NK-92 treated with Interleukin-12 subunit alpha and Interleukin-12 subunit beta, amount 100 ng/mL, for 24 hours (cell line): ENCODE measurements at regions not wholly inside any gene's neighbourhood (a gene's known extent, or its start where the extent isn't known, plus 50 kb on each side); places are given as distances from the start of the nearest gene placed in this dataset.
"Not testable (repeated sequence)": the region's sequence is repeated elsewhere in the genome, so short reads cannot be mapped to it uniquely, and the experiment has no call there.

ENCODE experiments used
- DNase-seq: peaks from one replicate; lab custom pipeline; 2025; lab: John Stamatoyannopoulos, UW

DNA sequence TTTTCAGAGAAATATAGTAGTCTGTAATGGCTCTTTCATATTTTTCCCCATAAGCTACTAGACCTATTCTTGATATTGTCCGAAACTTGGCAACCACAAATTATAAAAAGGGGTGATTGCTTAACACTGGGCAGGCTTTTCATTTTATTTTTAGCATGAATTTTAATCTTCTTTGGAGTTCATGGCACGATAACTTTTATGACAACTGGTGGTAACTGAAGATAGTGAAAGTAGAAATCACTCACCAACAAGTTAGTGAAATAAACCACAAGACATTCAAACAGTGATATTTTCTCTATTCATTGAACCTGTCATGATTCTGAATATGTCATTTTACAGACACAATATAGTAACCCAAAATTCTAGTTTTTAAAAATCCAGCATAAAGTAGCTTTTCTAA lies 213.9 kb downstream of the PRDM9 start:
- no peak for DNase-seq

DNA sequence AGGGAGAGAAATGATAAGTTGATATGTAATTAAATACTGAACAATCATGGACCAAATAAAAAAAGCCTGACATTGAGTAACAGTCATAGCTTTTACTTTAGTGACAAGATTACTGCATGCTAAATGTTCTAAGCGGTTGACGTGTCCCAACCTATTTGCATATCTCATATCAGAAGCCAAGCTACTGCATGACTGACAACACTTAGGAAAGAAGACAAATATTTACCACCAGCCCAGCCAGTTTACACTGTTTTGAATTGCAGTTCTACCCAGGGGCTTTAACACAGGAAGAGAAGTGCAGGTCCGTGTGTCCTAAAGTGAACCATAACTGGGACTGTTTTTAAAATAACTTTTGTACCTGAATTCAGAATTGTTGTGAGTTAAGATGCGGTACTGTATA lies 219.9 kb downstream of the PRDM9 start:
- no peak for DNase-seq

DNA sequence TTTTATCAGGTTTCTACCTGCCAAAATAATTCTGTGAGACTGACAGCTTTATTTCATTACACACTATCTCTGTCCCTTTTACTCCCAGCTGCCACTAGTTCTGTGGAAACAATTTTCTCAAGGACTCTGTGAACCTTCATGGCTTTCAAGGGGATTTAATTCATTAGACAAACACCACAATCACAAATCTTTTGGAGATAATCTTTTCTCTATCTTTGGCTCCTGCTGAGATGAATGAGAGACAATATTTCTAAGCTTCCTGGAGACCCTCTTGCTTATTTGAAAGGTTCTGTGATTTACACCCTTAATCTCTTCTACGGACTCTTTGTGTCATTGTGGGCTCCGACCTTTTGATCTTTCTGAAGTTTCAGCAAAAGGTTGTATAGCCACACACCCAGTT lies 222.6 kb downstream of the PRDM9 start:
- no peak for DNase-seq

DNA sequence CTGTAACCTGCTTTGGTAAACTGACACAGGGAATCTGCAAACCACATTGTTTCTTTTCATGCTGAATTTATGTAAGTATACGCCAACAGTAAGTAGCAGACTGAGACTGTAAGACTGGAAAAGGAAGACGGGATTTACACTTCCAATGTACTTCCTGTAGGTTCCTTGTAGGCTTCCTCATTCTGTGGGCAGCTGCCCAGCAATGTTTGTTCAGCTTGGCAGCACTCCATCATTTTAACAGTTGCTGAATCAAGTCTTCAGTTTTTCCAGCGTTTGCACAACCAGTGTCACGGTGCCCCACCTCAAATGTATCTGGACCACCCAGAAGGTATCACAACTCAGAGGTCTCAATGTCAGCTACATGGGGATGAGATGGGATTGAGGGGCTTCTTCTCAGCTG lies 232.6 kb downstream of the PRDM9 start:
- no peak for DNase-seq

DNA sequence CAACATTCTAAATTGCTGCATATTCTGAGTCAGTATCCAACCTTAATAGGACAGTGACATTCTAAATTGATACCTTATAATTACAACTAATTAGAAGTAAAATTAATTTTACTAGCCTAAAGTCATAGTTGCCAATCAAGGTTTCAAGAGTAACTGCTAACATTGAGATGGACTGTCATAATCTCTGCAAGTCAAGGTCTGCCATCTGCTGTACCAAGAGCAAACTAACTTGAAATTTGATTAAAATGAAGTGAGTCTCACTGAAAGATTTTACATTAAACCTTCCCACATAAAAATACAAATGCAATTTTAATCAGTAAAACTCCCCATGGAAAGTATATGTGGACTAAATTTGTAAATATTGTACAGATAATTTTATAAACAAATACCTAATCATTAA lies 235.3 kb downstream of the PRDM9 start:
- DNase-seq, result no peak

DNA sequence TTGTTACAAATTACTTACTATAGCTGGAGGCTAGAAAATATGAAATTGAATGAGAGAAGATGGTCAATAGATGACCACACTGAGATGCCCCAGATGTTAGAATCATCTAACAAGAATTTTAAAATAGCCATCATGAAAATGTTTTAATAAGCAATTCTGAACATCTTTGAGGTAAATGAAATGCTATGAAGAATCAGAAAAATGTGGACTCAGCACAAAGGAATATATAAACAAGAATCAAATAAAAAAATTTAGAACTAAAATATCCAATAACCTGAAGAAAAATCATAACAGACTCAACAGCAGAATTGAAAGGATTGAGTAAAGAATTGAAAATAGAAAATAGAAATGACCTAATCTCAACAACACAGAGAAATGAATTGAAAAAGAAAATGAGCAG lies 248.5 kb downstream of the PRDM9 start:
- no peak for DNase-seq

DNA sequence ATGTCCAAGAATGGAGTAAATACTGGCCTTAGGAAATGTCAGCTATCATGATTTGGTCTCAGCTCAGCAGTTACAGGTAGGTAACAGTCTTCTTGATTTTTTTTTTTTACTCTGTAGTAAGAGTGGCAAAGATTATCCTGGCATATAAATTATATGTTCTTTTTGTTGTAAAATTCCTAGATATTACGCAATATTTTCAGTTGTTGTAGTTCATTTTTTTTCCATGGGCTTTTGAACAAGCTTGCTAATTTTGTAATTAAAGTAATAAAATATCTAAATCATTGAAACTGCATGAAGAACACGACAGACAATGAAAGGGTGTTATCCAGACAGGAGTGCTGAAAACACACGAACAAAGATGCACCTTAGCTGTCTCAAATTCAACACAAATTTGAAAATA lies 249.4 kb downstream of the PRDM9 start:
- no peak for DNase-seq

DNA sequence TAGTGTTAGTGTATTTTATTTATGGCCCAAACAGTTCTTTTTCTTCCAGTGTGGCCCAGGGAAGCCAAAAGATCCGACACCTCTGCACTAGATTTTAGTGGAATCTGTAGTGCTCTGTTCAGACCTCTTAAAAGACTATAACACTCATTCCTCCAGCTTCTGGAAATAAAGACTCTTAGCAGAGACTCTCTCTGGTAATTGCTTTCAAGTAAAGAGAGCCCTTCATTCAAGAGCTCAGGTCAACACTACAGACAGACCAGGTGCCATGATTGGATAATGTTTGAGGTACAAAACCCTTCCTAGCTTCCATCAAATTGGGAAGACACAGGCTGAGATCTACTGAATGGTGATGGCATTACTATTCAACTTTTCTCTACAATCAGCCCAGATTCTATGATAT lies 255.8 kb downstream of the PRDM9 start:
- no peak for DNase-seq

DNA sequence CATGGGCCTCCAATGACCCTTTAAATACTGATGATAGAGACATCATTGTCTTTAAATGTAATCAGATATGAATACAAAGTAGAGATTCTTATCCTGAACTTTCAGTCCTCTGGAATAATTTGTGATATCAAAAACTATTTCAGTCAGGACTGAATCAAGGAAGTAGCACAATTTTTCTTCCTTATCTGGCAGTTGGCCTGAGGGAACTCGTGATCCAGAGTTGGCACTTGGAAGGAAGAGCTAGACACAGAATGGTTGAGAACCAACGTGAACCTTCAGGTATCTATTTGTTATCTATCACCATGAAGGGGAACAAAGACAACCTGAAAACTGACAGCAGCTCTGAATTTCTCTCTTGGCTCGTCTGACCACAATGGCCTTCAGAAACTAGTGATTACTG lies 269.3 kb downstream of the PRDM9 start:
- no peak for DNase-seq

DNA sequence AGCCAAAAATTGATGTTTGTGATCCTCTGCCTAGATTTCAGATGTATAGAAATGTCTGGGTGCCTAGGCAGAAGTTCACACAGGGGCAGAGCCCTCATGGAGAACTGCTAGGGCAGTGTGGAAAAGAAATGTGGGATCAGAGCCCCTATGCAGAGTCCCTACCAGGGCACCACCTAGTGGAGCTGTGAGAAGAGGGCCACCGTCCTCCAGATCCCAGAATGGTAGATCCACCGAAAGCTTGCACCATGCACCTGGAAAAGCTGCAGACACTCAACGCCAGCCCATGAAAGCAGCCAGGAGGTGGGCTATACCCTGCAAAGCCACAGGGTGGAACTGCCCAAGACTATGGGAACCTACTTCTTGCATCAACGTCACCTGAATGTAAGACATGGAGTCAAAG lies 292.9 kb downstream of the PRDM9 start:
- not testable (repeated sequence) for DNase-seq

DNA sequence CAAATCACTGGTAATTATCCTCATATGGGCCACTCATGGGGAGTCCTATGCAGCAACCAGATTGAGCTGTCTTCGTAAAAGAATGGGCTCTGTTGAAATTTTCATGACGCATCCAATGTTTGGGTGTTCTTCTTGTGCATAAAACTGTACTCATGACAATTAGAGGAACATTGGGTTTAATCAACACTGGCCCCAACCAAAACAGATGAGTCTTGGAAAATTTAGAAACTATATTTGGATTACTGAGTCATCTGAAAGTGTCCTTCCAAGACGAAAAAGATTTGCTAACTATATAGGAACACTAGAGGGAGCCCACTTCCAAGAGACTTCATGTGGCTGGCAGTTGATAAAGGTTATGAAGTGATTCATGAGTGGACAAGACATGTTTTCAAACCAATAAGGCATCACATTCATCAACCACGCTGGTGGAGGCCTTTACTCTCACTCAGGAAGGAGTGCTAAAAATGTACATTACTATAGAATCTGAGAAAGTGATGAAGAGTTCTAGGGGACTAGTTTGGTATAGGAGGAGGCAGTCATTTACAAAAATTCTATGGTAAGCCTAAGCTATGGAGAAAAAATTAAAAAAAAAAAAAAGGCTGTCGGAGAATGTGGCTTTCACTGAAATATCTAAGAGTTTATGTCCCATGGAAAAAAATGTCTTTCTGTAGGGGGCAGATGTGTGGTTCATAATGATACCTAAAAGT lies 313.5 kb downstream of the PRDM9 start:
- no peak for DNase-seq

DNA sequence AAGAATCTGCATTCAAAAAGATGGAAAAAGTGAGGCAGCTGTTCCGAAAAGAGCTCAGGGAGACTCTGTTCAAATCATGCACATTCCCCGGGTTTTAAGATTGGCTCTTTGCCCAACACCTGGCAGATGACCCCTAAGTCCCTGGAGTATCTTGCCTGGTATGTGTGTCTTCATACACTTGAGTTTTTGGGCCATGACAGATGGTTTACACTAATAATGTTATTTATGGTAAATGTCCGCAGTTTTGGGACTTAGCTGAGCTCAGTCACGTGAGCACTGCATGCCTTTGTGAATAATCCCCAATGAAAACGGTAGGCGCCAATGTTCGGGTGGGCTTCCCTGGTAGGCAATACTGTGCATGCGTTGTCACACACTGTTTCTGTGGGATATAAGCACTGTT lies 316.1 kb downstream of the PRDM9 start:
- DNase-seq, result no peak

DNA sequence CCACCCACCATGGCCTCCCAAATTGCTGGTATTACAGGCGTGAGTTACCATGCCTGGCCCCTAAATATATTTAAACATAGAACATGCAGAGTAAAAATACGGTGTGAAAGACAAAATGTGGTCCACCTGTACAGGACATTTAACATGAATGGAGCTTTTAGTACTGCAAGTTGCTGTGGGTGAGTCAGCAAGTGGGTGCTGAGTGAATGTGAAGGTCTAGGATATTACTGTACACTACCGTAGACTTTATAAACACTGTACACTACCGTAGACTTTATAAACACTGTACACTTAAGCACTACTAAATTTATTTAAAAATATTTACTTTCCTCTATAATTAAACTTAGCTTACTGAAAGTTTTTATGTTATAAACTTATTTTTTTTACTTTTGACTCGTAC lies 317.8 kb downstream of the PRDM9 start:
- no peak for DNase-seq

DNA sequence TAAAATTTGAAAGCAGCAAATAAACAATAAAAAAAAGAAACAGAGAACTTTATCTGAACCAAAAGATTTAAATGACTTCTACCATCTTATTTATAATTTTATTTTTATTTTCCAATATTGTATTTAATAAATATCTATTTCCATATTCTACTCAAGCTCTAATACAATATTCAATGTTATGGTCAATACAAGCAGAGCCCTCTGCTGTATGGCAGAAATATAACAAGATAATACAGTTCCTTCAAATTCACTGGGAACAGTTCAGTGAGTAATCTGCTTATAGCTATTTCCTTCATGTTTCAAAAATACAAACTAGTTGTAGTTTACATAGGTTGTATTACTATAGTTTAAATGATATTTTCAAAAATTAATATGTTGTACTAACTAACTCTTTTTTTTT lies 332.7 kb downstream of the PRDM9 start:
- DNase-seq, result no peak

DNA sequence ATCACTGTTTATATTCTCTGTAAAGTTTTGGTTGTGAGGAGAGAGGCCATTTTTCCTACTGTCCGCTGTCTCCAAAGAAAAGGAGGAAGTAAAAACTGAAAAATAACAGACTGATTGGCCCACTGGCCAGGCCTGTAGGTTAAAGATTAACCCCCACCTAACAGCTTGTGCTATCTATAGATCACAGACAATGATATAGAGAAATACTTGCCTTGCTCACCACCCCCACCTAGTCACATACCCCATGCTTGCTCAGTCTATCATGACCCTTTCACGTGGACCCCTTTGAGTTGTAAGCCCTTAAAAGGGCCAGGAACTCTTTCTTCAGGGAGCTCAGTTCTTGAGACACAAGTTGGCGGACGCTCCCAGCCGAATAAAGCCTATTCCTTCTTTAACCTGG lies 357.4 kb downstream of the PRDM9 start:
- DNase-seq, result no peak

DNA sequence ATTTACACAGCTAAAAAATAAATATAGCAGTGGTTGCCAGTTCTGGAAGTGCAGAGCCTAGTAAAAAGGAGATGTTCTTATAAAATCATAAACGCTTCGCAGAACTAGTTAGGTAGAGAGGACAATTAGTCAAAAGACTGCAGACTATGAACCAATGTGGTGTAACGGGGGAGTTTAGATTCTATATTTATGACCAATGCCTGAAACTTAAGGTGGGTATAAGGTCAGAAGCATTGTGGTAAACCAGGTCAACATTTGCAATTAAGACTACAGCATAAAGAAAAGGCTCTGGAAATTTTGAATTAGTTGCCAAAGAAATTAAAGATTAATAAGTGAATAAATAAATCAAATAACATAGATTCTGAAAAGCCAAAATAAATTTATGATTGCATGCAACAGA lies 370.4 kb downstream of the PRDM9 start:
- no peak for DNase-seq

DNA sequence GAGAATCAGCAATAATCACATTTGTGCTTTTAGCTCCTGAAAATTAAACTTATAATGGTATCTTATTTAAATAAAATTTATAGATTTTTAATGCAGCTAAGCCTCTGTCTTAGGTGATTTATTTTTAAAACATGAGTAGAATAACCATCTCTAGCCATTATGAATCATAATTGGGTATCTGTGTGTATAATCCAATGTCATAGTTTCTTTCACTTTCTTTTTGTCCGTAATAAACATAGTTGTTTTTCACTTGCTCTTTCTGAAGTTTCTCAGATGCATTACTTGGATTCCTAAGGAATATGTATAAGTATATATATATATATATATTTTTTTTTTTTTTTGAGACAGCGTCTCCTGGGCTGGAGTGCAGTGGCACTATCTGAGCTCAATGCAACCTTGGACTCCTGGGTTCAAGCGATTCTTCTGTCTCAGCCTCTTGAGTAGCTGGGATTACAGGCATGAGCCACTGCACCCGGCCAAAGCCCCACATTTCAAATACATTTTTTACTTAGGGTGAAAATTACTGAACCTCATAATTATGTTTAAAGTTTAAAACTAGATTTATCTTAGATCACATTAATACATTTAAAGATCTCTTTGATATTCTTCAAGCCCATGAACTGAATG lies 377.1 kb downstream of the PRDM9 start:
- DNase-seq, result no peak

DNA sequence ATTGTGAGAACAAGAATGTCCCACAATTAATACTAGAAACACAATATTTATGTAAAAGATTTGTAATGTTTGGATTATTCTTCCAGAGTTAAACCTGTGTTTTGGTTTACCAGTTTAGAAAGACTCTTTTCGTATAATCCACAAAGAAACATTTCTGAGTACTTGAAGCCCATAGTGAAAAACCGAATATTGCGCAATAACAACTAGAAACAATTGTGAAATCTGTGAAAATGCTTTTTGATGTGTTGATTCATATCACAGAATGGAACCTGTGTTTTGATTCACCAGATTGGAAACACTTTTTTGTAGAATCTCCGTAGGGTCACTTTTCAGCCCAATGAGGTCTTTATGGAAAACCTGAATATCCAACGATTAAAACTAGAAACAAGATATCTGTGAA lies 386.2 kb downstream of the PRDM9 start:
- no peak for DNase-seq

DNA sequence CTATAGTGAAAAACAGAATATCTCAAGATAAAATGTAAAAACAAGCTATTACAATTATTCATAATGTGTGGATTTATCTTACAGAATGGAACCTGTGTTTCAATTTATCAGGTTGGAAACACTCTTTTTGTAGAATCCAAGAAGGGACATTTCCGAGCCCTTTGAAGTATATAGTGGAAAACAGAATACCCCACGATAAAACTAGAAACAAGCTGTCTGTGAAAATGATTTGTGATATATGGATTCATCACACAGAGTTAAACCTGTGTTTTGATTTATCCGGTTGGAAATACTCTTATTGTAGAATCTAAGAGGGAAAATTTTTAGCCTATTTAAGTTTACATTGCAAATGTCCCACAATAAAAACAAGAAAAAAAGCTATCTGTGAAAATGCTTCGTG lies 388.2 kb downstream of the PRDM9 start:
- DNase-seq, result no peak

DNA sequence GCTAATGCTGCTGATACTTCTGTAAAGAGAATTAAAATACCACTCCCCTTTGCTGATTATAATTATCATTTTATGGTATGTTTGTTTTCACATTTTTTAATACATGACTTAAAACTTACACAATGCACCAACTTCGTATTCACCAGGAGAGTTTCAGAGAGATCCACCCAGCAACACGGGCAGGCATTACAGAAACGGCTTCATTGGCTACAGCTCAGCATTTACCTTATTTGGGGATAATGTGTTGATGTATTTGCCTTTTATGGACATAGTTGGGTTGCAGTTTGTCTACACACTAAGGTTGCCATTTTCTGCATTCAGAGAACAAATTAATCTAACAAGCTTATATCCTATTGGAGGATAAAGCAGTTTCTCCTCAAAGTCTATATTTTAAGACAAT lies 423.6 kb downstream of the PRDM9 start:
- DNase-seq, result no peak

DNA sequence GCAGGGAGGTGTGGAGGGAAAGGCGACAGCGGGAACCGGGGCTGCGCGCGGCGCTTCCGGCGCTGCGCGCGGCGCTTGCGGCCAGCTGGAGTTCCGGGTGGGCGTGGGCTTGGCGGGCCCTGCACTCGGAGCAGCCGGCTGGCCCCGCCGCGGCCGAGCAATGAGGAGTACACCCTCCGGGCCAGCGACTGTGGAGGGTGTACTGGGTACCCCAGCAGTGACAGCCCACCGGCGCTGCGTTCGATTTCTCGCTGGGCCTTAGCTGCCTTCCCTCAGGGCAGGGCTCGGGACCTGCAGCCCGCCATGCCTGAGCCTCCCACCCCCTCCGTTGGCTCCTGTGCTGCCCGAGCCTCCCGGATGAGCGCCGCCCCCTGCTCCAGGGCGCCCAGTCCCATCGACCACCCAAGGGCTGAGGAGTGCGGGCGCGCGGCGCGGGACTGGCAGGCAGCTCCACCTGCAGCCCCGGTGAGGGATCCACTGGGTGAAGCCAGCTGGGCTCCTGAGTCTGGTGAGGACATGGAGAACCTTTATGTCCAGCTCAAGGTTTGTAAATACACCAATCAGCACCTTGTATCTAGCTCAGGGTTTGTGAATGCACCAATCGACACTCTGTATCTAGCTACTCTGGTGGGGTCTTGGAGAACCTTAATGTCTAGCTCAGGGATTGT lies 444.0 kb downstream of the PRDM9 start:
- DNase-seq, result not testable (repeated sequence)

DNA sequence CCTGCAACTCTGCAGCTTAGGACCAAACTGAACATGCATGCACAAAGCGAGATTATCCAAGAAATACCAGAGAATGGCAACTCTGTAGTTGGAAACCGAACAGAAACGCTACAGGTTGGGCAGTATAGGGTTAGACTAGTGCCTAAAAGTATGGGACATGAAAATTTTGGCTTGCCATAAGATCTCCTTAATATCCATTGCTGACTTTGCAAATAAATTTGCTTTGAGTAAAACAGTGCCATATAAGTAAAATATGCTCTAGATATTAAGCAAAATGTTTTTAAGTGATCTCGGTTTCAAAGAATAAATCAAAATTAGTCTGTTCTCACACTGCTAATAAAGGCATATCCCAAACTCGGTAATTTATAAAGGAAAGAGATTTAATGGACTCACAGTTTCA lies 456.0 kb downstream of the PRDM9 start:
- DNase-seq, result no peak

DNA sequence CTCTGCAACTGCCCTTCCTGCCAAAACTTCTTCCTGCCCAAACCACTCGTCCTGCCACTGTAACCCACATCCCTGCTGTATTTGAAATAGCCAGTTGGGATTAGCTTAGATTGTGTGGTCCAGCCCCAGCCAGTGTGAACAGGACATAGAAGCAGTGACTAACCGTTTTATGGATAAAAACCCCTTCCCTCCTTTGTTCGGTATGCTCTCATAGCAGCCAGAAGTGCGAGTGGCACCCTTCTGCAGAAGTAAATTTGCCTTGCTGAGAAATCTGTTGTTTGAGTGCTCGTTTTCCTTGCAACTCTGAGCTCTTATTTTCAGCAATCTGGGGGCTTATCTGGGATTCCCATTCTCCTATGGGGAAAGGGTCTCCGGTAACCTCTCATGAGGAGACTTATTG lies 470.0 kb downstream of the PRDM9 start:
- DNase-seq, result no peak

DNA sequence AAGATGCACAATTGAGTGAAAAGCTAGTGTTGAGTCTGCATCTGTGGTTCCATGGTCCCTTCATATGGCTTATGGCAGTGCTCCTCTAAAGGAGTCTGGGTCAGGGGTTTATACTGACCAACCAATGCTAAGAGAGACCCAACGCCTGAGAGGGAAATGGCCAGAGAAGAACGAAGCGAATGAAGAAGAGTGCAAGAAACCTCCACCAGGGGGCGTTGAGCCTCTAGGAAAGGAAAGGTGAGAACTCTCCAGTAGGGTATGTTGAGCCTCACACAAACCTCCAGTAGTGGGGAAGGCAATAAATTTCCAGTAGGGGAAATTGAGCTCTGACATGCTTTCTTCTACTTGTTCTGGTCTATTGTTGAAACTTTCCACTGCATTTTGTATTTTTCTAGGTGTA lies 470.6 kb downstream of the PRDM9 start:
- DNase-seq, result peak; percentile 1
